ENCODE measurements at regions not wholly inside any gene's neighbourhood (a gene's known extent, or its start where the extent isn't known, plus 50 kb on each side); places are given as distances from the start of the nearest gene placed in this dataset.

DNA sequence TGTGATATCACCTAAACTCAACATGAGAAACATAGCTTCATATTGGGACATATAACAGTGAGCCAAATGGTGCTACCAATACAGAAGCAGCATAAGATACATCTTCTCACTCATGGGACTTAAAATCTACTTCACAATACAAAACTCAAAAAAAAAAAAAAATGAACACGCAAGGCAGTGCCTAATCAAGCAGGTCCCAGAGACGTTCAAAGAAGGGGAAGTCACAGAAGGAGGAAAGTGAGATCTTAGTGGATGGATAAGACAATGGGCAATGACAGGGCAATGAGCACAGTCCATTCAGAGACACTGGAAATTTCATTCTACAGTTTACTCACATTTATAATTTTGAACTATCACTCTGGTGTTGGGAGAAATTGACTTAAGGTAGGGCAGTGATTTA is 88.3 kb downstream of the FAM50B start:
- TF ChIP-seq, protein P1, sequence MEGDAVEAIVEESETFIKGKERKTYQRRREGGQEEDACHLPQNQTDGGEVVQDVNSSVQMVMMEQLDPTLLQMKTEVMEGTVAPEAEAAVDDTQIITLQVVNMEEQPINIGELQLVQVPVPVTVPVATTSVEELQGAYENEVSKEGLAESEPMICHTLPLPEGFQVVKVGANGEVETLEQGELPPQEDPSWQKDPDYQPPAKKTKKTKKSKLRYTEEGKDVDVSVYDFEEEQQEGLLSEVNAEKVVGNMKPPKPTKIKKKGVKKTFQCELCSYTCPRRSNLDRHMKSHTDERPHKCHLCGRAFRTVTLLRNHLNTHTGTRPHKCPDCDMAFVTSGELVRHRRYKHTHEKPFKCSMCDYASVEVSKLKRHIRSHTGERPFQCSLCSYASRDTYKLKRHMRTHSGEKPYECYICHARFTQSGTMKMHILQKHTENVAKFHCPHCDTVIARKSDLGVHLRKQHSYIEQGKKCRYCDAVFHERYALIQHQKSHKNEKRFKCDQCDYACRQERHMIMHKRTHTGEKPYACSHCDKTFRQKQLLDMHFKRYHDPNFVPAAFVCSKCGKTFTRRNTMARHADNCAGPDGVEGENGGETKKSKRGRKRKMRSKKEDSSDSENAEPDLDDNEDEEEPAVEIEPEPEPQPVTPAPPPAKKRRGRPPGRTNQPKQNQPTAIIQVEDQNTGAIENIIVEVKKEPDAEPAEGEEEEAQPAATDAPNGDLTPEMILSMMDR (IDR thresholded peaks at IDR 0.05; ENCODE audit: borderline replicate concordance, extremely low read depth, low read length, poor library complexity, severe bottlenecking), result no peak
- TF ChIP-seq EZH2 (IDR thresholded peaks at IDR 0.05; ENCODE audit: borderline replicate concordance, low read depth, low read length, severe bottlenecking), result no peak

Data from DND-41 (cell line).